K562 (cell line): ENCODE measurements at regions not wholly inside any gene's neighbourhood (a gene's known extent, or its start where the extent isn't known, plus 50 kb on each side); places are given as distances from the start of the nearest gene placed in this dataset.

Experiments
- CREB5 ChIP-seq: fragments of 250-450 bp; sonication (Bioruptor Pico); IDR thresholded peaks from 2 replicates; pipeline ENCODE4 v1.5.0; 2020; ENCODE audit warnings: mild to moderate bottlenecking
- MAZ ChIP-seq, 2 experiments: fragments of 450-650 bp in 1 of 2; sonication (generic) in 1 of 2; formaldehyde crosslinking; IDR thresholded peaks in 1 of 2; conservative IDR thresholded peaks in 1 of 2; 2 replicates each; pipeline versions ENCODE4 v1.4.0 to v1.5.0; 2020; ENCODE audit warnings: mild to moderate bottlenecking in 1 of 2, missing genetic modification reagents in 1 of 2
- NR2C2 ChIP-seq, 2 experiments: fragments of 200-800 bp in 1 of 2; sonication (Bioruptor generic) in 1 of 2; sonication (generic) in 1 of 2; formaldehyde crosslinking in 1 of 2; IDR thresholded peaks; 2 replicates each; pipeline versions ENCODE4 v1.6.1 to v1.8.0; 2016 to 2022; ENCODE audit warnings: mild to moderate bottlenecking in 1 of 2, missing compliant biosample characterization in 1 of 2, missing genetic modification characterization in 1 of 2, missing genetic modification reagents in 1 of 2
- SNRNP70 ChIP-seq: fragments of 200-400 bp; formaldehyde crosslinking; optimal IDR thresholded peaks from 2 replicates; pipeline ENCODE3; 2017; ENCODE audit warnings: low read depth, low read length
- TAF15 ChIP-seq: fragments of 200-400 bp; formaldehyde crosslinking; IDR thresholded peaks from 2 replicates; pipeline ENCODE4 v1.6.1; 2017; ENCODE audit warnings: mild to moderate bottlenecking, low read depth, low read length, moderate library complexity
- TSHZ1 ChIP-seq: fragments of 250-450 bp; sonication (Bioruptor Pico); IDR thresholded peaks from 2 replicates; pipeline ENCODE4 v1.4.0; 2020; ENCODE audit warnings: mild to moderate bottlenecking, moderate library complexity

GRCh38 chr1:201655243-201655642 lies 116.3 kb downstream of the NAV1 start (continued):
- TF ChIP-seq MAZ (CRISPR knock-in tag; conservative IDR thresholded peaks at IDR 0.05 in 1 of 2, IDR thresholded peaks at IDR 0.05 in 1 of 2) (peak; percentile 64 to 81; a peak in 3 of 4 replicates), NR2C2 (CRISPR knock-in tag; IDR thresholded peaks at IDR 0.05) (peak; percentile 46; the same call in 1 of the 2 replicates), NR2C2 (tag; IDR thresholded peaks at IDR 0.05) (no peak), CREB5 (CRISPR knock-in tag) (no peak), TSHZ1 (CRISPR knock-in tag) (no peak), SNRNP70 (no peak), TAF15 (no peak)
